Spleen (tissue), 11 donors: ENCODE measurements at regions not wholly inside any gene's neighbourhood (a gene's known extent, or its start where the extent isn't known, plus 50 kb on each side); places are given as distances from the start of the nearest gene placed in this dataset.

Source experiments
- DNase-seq: peaks from one replicate; pipeline ENCODE4 v3.0.0-alpha.2; 2020
- H3K27ac ChIP-seq, 8 donors: fragments of 200-600 bp; sonication (generic) in 7 of 8; 1 replicate in 4 of 8; 2 replicates in 4 of 8; pipeline versions ENCODE4 v1.5.0 to v1.8.0; 2016 to 2021; ENCODE audit warnings: inconsistent platforms in 4 of 8, mild to moderate bottlenecking in 4 of 8, moderate library complexity in 1 of 8
- H3K27me3 ChIP-seq, 7 donors: fragments of 200-600 bp; sonication (generic) in 6 of 7; replicated peaks in 1 of 7; 1 replicate in 4 of 7; 2 replicates in 3 of 7; pipeline versions ENCODE4 v1.5.0 to v1.8.0; 2016 to 2021; ENCODE audit warnings: inconsistent platforms in 3 of 7, mild to moderate bottlenecking in 1 of 7
- H3K36me3 ChIP-seq, 6 donors: fragments of 200-600 bp; sonication (generic) in 5 of 6; 1 replicate in 4 of 6; 2 replicates in 2 of 6; pipeline versions ENCODE4 v1.5.0 to v1.8.0; 2016 to 2021; ENCODE audit warnings: inconsistent platforms in 2 of 6
- H3K4me1 ChIP-seq, 6 donors: fragments of 200-600 bp; sonication (generic) in 5 of 6; 1 replicate in 3 of 6; 2 replicates in 3 of 6; pipeline versions ENCODE4 v1.5.0 to v1.8.0; 2016 to 2021; ENCODE audit warnings: inconsistent platforms in 3 of 6
- H3K4me3 ChIP-seq, 8 donors: fragments of 200-600 bp; sonication (generic) in 7 of 8; 1 replicate in 4 of 8; 2 replicates in 4 of 8; pipeline versions ENCODE4 v1.5.0 to v1.8.0; 2016 to 2021; ENCODE audit warnings: inconsistent platforms in 4 of 8, mild to moderate bottlenecking in 4 of 8, moderate library complexity in 2 of 8
- H3K9me3 ChIP-seq, 8 donors: fragments of 200-600 bp; sonication (generic) in 7 of 8; 1 replicate in 4 of 8; 2 replicates in 4 of 8; pipeline versions ENCODE4 v1.5.0 to v1.8.0; 2016 to 2021; ENCODE audit warnings: inconsistent platforms in 4 of 8
- CTCF ChIP-seq, 11 experiments: fragments of 200-600 bp in 7 of 11; fragments of 450-650 bp in 4 of 11; sonication (generic) in 4 of 11; IDR thresholded peaks in 8 of 11; conservative IDR thresholded peaks in 3 of 11; 1 replicate in 7 of 11; 2 replicates in 4 of 11; pipeline versions ENCODE4 v1.4.0 to v1.8.0; 2016 to 2021; ENCODE audit warnings: antibody characterized with exemption in 11 of 11, inconsistent platforms in 4 of 11, mild to moderate bottlenecking in 1 of 11
- POLR2A ChIP-seq, 3 donors: fragments of 450-650 bp; IDR thresholded peaks; one replicate each; pipeline ENCODE4 v1.5.1; 2017; ENCODE audit warnings: antibody characterized with exemption in 3 of 3, mild to moderate bottlenecking in 1 of 3
- POLR2AphosphoS5 ChIP-seq, 3 donors: sonication (generic); formaldehyde crosslinking; IDR thresholded peaks; one replicate each; pipeline ENCODE4 v1.5.1; 2017; ENCODE audit warnings: antibody characterized with exemption in 3 of 3
- WGBS, 5 donors: extraction: QIAGEN DNeasy Blood & Tissue Kit in 3 of 5; methylation state at CpG; one replicate each; pipeline versions ENCODE4 v1.1.5 to v1.1.7; 2013 to 2018; 5-methylcytosine and 5-hydroxymethylcytosine counted together
- intact Hi-C: fragments of 100-400 bp; cut with DNase I; formaldehyde crosslinking; loops from one replicate; pipeline ENCODE4 v1.15.0; 2023; ENCODE audit warnings: low total_unique reads
- donor health status: healthy with polysubstance abuse.
- donor health status: DM: no; HTN: no; CAD: no; lungs with moderate emphysema.
- donor health status: DM: no; HTN: no; CAD: no.
- donor health status: Bipolar disorder and iron deficiency.
- donor health status: healthy.
- donor health status: DM: no; HTN: no; CAD: no.
- donor health status: DM: yes; HTN: yes; CAD: no.

DNA sequence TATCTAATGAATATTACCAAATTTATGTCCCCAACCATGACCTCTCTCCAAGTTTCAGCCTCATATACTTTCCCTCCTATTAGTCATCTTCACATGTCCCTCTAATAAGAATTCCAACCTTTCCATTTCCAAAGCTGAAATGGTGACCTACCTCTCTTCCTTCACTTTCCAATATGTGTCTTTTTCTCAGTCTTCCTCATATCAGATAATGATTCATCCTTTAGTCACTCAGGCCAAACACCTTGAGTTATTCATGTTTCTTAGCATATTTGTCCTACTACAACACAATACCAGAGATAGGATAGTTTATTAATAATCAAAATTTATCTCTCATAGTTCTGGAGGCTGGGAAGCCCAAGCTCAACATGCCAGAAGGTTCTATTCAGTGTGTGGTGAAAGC lies 318.5 kb upstream of the ZWINT start:
- H3K27me3 ChIP-seq, result no peaks in the 10 kb centered on the region
- H3K4me3 ChIP-seq, result no peak overlapping the region
- TF ChIP-seq POLR2A (IDR thresholded peaks at IDR 0.05) (no peak), CTCF (IDR thresholded peaks at IDR 0.05 in 8 of 11, conservative IDR thresholded peaks at IDR 0.05 in 3 of 11) (no peak), POLR2AphosphoS5 (IDR thresholded peaks at IDR 0.05) (no peak)
- no peaks in the 10 kb centered on the region for H3K4me1 ChIP-seq
- no peaks in the 10 kb centered on the region for H3K36me3 ChIP-seq
- H3K9me3 ChIP-seq, result peaks cover 0 to 22% (median 8%) of the 10 kb centered on the region in 8 donors
- intact Hi-C loops, result no loop called here
- no peak for DNase-seq
- no peak overlapping the region for H3K27ac ChIP-seq

GRCh38 chr10:56662765-56663447 lies 301.8 kb upstream of the ZWINT start:
- intact Hi-C loops, result no loop called here
- no peaks in the 10 kb centered on the region for H3K36me3 ChIP-seq

GRCh38 chr10:56653289-56653688 lies 292.2 kb upstream of the ZWINT start:
- H3K9me3 ChIP-seq, result peaks cover 3 to 64% (median 40%) of the 10 kb centered on the region in 8 donors
- H3K27me3 ChIP-seq, result no peaks in the 10 kb centered on the region
- no peak overlapping the region for H3K4me3 ChIP-seq
- no peaks in the 10 kb centered on the region for H3K4me1 ChIP-seq
- DNase-seq, result no peak
- H3K27ac ChIP-seq, result no peak overlapping the region
- TF ChIP-seq CTCF (IDR thresholded peaks at IDR 0.05 in 8 of 11, conservative IDR thresholded peaks at IDR 0.05 in 3 of 11), result no peak
- TF ChIP-seq POLR2AphosphoS5 (IDR thresholded peaks at IDR 0.05), result no peak
- TF ChIP-seq POLR2A (IDR thresholded peaks at IDR 0.05), result no peak
- H3K36me3 ChIP-seq, result no peaks in the 10 kb centered on the region
- intact Hi-C loops, result no loop called here
- WGBS, 5 donors, result 45 to 68% (median 53%) methylated on average over 1 of the region's 1 CpG

More at GRCh38 chr10:56662765-56663447, 301.8 kb upstream of the ZWINT start:
- Histone ChIP-seq H3K9me3 (peaks cover 0 to 9% (median 0%) of the 10 kb centered on the region in 8 donors), H3K27me3 (no peaks in the 10 kb centered on the region), H3K4me3 (no peak overlapping the region), H3K27ac (no peak overlapping the region), H3K4me1 (no peaks in the 10 kb centered on the region)
- DNase-seq, result no peak
- TF ChIP-seq CTCF (IDR thresholded peaks at IDR 0.05 in 8 of 11, conservative IDR thresholded peaks at IDR 0.05 in 3 of 11) (no peak), POLR2A (IDR thresholded peaks at IDR 0.05) (no peak), POLR2AphosphoS5 (IDR thresholded peaks at IDR 0.05) (no peak)

DNA sequence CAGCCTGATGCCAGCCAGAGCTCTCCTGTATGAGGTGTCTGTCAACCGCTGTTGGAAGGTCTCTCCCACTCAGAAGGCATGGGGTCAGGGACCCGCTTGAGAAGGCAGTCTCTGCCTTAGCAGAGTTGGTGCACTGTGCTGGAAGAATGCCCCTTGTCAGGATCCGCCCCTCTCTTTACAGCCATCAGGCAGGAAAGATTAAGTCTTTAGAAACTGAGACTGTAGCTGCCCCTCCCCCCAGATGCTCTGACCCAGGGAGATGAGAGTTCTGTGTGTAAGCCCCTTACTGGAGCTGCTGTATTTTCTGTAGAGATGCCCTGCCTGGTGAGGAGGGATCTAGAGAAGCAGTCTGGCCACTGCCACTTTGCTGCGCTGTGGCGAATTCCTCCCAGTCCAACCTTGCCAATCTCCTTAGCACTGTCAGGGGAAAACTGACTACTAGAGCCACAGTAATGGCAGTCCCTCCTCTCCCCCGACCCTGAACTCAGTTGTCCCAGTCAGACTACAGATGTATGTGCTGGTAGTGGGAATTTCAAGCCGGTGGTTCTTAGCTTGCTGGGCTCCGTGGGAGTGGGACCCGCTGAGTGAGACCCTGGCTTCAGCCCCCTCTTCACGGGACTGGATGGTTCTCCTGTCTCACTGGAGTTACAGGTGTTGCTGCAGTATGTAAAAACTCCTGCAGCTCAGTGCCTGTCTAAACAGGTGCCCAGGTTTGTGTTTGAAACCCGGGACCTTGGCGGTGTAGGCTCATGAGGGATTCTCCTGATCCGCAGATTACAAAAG lies 285.5 kb upstream of the ZWINT start:
- DNase-seq, result peak; percentile 31
- H3K4me1 ChIP-seq, result no peaks in the 10 kb centered on the region
- TF ChIP-seq CTCF (IDR thresholded peaks at IDR 0.05 in 8 of 11, conservative IDR thresholded peaks at IDR 0.05 in 3 of 11), result no peak
- no peak for TF ChIP-seq POLR2A (IDR thresholded peaks at IDR 0.05)
- TF ChIP-seq POLR2AphosphoS5 (IDR thresholded peaks at IDR 0.05), result no peak
- H3K9me3 ChIP-seq, result peaks cover 0 to 34% (median 6%) of the 10 kb centered on the region in 8 donors
- intact Hi-C loops, result no loop called here
- WGBS, 5 donors, result 83 to 89% (median 86%) methylated on average over 9 to 13 of the region's 13 CpGs
- no peaks in the 10 kb centered on the region for H3K27me3 ChIP-seq
- no peak overlapping the region for H3K27ac ChIP-seq
- H3K4me3 ChIP-seq, result no peak overlapping the region
- H3K36me3 ChIP-seq, result no peaks in the 10 kb centered on the region
